Thoracic aorta (tissue), 2 donors: ENCODE measurements at regions not wholly inside any gene's neighbourhood (a gene's known extent, or its start where the extent isn't known, plus 50 kb on each side); places are given as distances from the start of the nearest gene placed in this dataset.

Experiments
- ATAC-seq: fragments of 150-250 bp; one replicate; pipeline ENCODE4 v1.8.0; 2017; ENCODE audit warnings: low read depth; ENCODE audit not compliant: insufficient number of reproducible peaks, low FRiP score
- DNase-seq: peaks from one replicate; pipeline ENCODE4 v3.0.0-alpha.2; 2020; ENCODE audit warnings: low spot score
- H3K27ac ChIP-seq, 2 donors: fragments of 200-600 bp; sonication (generic); 1 replicate in 1 of 2; 2 replicates in 1 of 2; pipeline ENCODE4 v1.5.1; 2016; ENCODE audit warnings: mild to moderate bottlenecking in 2 of 2, moderate library complexity in 2 of 2
- H3K27me3 ChIP-seq: fragments of 200-600 bp; sonication (generic); replicated peaks from 2 replicates; pipeline ENCODE4 v1.6.0; 2016; ENCODE audit warnings: mild to moderate bottlenecking; ENCODE audit not compliant: insufficient read depth
- H3K36me3 ChIP-seq: fragments of 200-600 bp; sonication (generic); one replicate; pipeline ENCODE4 v1.5.1; 2016
- H3K4me1 ChIP-seq, 2 donors: fragments of 200-600 bp; sonication (generic); 1 replicate in 1 of 2; 2 replicates in 1 of 2; pipeline versions ENCODE4 v1.5.1 to v1.6.0; 2016; ENCODE audit warnings: low read depth in 2 of 2, mild to moderate bottlenecking in 1 of 2; ENCODE audit not compliant: control insufficient read depth in 1 of 2
- H3K4me3 ChIP-seq: fragments of 200-600 bp; sonication (generic); 2 replicates; pipeline ENCODE4 v1.5.1; 2016; ENCODE audit warnings: mild to moderate bottlenecking
- H3K9me3 ChIP-seq: fragments of 200-600 bp; sonication (generic); 2 replicates; pipeline ENCODE4 v1.5.1; 2016
- TF ChIP-seq, protein P1 (sequence below): fragments of 200-600 bp; sonication (generic); IDR thresholded peaks from one replicate; pipeline ENCODE4 v1.5.1; 2019; ENCODE audit warnings: antibody characterized with exemption

DNA sequence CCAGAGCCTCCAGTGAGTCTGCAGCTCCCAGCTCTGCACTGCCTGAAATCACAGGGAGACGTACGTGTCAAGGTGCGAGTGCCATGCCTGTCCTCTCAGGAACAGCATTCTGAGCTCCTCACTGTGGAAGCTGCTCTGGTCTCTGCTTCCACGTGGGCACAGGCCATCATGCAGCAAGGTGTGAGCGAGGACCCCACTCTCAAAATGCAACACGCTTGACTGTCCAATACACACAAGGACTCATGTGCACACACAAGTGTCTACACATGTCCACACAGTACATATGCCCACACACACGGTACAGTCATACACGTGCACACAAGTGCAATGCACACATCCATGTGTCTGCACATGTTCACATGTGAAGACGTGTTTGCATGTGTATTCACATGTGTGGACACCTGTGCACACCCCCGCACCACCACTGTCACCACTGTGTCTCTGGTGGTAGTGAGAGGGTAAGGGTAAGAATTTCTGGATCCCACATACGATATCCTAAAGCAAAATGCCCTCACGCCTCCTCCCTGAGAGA is 260.5 kb downstream of the DLL1 start:
- DNase-seq (no peak), ATAC-seq (no peak)
- Histone ChIP-seq H3K4me3 (no peak overlapping the region), H3K27me3 (no peaks in the 10 kb centered on the region), H3K27ac (no peak overlapping the region), H3K36me3 (no peaks in the 10 kb centered on the region), H3K4me1 (no peaks in the 10 kb centered on the region), H3K9me3 (no peaks in the 10 kb centered on the region)
- TF ChIP-seq, protein P1, sequence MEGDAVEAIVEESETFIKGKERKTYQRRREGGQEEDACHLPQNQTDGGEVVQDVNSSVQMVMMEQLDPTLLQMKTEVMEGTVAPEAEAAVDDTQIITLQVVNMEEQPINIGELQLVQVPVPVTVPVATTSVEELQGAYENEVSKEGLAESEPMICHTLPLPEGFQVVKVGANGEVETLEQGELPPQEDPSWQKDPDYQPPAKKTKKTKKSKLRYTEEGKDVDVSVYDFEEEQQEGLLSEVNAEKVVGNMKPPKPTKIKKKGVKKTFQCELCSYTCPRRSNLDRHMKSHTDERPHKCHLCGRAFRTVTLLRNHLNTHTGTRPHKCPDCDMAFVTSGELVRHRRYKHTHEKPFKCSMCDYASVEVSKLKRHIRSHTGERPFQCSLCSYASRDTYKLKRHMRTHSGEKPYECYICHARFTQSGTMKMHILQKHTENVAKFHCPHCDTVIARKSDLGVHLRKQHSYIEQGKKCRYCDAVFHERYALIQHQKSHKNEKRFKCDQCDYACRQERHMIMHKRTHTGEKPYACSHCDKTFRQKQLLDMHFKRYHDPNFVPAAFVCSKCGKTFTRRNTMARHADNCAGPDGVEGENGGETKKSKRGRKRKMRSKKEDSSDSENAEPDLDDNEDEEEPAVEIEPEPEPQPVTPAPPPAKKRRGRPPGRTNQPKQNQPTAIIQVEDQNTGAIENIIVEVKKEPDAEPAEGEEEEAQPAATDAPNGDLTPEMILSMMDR, result no peak

DNA sequence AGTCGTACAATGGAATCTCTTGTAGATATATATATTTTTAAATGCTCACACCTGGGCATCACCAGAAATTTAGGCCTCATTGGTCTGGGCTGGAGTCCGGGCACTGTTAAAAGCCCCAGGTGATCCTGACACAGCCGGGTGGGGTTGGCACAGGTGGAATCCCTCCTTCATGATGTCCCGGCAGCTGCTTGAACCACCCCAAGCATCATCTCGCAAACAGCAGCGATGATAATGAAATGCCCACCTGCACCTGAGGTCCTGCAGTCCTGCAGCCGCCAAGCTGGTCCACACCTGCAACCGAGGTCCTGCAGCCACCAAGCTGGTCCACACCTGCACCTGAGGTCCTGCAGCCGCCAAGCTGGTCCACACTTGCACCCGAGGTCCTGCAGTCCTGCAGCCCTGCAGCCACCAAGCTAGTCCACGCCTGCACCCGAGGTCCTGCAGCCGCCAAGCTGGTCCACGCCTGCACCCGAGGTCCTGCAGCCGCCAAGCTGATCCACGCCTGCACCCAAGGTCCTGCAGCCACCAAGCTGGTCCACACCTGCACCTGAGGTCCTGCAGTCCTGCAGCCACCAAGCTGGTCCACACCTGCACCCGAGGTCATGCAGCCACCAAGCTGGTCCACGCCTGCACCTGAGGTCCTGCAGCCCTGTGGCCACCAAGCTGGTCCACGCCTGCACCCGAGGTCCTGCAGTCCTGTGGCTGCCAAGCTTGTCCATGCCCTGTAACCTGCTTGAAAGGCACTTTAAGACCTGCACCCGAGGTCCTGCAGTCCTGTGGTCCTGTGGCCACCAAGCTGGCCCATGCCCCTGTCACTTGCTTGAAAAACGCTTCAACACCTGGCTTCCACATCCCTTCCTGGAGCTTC is 261.2 kb downstream of the DLL1 start:
- Histone ChIP-seq H3K9me3 (no peaks in the 10 kb centered on the region), H3K27me3 (no peaks in the 10 kb centered on the region), H3K27ac (no peak overlapping the region), H3K4me1 (no peaks in the 10 kb centered on the region), H3K4me3 (no peak overlapping the region), H3K36me3 (no peaks in the 10 kb centered on the region)
- ATAC-seq (no peak), DNase-seq (no peak)
- TF ChIP-seq, protein P1, result no peak

DNA sequence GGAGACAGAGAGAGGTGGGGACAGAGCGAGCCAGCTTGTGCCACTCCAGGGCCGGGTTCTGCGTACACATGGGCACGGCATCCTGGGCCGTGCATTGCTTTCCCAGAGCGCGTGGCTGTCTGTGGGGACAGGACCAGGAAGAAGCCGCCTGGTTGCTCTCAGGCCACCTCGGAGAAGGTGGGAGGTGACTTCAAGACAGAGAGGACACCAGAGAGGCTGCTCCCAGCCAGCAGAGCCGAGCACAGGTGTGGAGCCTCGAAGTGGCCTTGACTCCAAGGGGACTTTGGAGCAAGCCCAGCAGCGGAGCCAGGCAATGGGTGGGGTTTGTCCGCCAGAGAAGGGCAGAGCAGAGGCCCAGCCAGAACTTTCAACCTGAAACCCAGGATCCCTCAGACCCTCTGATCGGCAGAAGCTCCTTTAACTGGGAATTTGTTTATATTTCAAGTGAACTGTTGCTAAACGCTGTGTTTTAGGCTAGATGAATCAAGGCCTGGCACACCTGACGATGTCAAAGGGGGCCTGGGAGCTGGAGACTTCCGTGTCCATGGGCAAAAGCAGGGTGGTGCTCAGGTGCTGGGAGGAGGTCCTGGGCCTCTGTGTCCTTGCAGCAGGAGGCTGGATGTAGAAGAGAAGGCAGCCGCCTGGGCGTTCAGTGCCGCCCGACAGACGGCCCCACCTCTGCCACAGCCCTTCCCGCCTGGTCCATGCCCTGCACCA is 262.1 kb downstream of the DLL1 start:
- H3K27ac ChIP-seq, result no peak overlapping the region
- ATAC-seq (no peak), DNase-seq (no peak)
- no peak overlapping the region for H3K4me3 ChIP-seq
- TF ChIP-seq, protein P1, result no peak
- no peaks in the 10 kb centered on the region for H3K9me3 ChIP-seq
- no peaks in the 10 kb centered on the region for H3K27me3 ChIP-seq
- no peaks in the 10 kb centered on the region for H3K4me1 ChIP-seq
- H3K36me3 ChIP-seq, result no peaks in the 10 kb centered on the region

DNA sequence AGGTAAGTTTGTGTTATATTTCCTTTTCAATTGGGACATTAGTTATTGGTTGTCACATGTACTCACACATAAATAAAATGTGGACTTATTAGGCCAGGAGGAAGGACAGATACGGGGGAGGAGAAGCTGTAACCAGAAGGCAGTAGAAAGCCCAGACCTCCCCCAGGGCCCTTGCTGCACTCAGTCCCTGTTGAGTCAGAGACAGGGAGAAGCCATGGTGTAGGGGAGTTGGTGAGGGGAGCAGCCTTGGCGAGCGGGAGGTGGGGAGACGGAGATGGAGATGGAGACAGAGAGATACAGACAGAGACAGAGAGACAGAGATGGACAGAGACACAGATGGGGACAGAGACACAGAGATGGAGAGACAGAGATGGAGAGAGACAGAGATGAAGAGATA is 263.2 kb downstream of the DLL1 start:
- DNase-seq (no peak), ATAC-seq (no peak)
- H3K36me3 ChIP-seq, result no peaks in the 10 kb centered on the region
- H3K27ac ChIP-seq, result no peak overlapping the region
- no peaks in the 10 kb centered on the region for H3K27me3 ChIP-seq
- H3K9me3 ChIP-seq, result no peaks in the 10 kb centered on the region
- TF ChIP-seq, protein P1, result no peak
- H3K4me1 ChIP-seq, result no peaks in the 10 kb centered on the region
- no peak overlapping the region for H3K4me3 ChIP-seq
